NCI-H526 treated with DMSO at 0.1 percent for 48 hours (cell line): ENCODE measurements at regions not wholly inside any gene's neighbourhood (a gene's known extent, or its start where the extent isn't known, plus 50 kb on each side); places are given as distances from the start of the nearest gene placed in this dataset.

Experiments used
- DNase-seq: peaks from one replicate; lab custom pipeline; 2025; lab: John Stamatoyannopoulos, UW

DNA sequence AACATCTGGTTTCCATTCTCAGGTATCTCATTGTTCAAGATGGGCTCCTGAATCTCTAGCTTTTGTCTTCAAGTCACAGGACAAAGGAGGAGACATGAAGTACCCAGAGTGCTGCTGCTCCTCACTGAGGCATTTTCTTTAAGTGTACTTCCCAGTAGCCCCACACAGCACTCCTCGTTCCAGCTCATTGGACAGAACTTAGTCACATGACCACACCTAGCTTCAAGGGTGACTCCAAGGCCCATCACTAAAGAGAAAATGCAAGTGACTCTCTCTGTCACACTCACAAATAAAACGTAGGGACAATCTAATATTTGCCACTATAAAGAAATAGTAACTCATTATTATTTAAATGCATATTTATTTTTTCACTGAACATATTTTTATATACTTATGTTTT is 58.3 kb upstream of the NEUROD6 start:
- no peak for DNase-seq

DNA sequence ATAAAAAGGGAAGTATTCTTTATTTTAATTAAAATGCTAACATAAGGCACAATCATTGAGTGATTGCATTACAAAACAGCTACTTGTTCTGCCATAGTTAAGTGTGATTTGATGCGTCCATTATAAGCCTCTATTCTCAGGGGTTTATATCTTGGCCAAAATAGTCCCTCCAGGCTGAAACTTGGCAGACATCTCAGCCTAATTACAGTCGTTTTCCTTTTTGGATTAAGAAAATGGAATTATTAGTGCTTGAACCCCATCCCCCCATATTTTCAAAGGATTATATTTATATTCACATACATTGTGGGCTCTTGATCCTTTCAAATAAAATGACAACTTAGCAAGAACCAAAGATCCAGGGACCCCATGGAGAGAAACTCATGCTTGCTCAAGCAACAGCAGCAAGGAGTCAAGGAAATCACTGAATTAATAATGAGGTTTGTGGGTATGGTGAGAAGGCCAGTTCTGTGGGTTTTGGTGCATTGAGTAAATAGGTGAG is 66.7 kb upstream of the NEUROD6 start:
- DNase-seq = no peak

DNA sequence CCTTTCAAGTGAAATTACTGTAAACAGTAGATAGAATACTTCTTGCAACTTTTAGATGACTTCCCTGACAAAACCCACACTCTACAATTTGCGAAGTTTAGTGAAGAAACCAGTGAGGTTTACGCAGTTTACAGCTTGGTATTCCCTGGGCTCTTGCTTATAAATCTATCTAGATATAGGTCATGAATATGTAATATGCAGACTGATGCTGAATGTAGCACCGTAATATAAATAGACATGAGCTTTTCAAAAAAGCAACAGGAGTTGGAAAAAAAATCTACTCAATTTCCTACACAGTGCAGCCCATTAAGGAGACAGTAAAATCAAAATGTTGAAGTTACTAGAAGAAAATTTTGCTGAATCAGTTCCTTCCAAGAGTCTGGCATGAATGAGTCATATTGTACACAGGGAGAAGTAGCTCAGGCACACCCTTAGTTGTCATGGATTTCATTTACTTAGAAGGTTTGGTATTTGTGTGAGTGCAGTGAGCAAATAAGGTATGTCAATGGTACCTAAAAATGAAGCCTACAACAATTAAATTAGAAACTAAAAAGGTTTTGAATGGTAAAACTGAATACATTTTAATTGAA is 67.7 kb upstream of the NEUROD6 start:
- DNase-seq = no peak

DNA sequence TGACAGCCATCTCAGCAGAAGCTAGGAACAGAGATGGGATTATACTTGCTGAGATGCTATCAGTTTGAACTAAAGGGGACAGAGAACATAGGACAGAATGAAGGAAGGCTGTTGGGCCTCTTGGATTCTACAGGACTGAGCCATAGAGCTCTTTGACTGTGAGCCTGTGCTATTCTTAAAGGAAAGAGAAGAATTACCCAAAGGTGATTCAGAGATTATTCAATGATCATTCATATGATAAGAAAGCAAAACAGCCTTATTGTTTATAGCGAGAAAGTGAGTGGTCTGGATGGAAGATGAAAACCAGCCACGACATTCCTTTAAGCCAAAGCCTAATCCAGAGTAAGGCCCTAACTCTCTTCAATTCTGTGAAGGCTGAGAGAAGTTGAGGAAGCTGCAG is 69.7 kb upstream of the NEUROD6 start:
- DNase-seq = no peak

DNA sequence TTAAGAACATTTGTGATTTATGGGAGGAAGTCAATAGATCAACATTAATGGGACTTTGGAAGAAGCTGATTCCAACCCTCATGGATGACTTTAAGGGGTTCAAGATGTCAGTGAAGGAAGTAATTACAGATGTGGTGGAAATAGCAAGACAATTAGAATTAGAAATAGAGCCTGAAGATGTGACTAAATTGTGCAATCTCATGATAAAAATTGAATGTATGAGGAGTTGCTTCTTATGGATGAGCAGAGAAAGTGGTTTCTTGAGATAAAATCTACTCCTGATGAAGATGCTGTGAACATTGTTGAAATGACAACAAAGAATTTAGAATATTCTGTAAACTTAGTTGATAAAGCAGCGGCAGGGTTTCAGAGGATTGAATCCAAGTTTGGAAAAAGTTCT is 70.9 kb upstream of the NEUROD6 start:
- no peak for DNase-seq

DNA sequence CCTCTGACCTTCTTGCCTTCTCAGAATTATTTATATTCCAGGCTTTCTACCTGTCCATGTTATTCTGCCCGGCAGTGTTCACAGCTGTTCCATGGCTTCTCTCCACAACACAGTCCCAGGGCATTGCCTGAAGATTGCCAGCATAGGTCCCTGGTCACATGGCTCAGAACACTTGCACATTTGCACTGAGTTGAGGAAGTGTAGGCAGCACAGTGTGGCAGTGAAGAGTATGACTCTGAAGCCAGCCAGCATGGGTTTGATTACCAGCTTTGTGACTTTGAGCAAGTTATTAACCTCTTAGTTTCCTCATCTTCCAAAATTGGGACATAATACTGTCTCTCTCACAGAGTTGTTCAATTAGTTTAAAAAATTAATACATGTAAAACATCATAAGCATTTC is 73.2 kb upstream of the NEUROD6 start:
- DNase-seq = no peak

DNA sequence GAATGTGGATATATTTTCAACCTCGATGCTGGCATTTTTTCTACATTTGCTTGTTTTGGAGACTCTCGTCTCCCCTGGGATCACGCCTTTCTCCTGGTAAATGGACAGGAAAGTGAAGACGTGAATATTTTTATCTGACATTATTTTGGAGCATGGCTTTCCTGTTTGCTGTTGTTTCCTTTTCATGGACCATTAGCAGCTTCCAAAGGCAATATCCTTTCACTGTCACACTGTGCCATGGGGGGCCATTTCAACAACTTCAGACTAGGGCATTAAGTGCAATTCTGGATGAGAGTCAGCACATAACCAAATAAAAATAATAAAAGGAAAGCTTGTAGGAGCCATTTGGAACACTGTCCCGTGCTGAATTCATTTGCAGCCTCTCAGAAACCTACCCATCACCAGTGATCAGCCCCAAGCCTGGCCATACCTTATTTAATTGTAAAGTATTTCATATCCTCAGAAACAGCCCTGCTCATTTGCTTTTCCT is 75.9 kb upstream of the NEUROD6 start:
- DNase-seq = no peak

DNA sequence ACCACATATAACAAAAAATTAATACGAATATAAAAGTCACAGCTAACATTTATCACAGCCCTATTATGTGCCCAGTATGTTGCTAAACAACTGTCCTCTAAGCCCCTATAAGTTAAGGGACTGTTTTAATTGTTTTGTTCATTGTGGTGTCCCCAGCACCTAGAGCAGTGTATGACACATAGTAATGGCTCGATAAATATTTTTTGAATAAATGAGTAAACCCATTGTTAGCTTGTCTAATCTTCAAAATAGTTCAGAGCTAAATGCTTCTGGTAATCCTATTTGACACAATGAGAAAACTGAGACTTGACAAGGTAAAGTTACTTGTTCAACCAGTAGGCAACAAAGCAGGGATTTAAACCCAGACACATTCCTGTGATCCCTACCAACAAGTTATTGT is 78.4 kb upstream of the NEUROD6 start:
- DNase-seq = no peak

DNA sequence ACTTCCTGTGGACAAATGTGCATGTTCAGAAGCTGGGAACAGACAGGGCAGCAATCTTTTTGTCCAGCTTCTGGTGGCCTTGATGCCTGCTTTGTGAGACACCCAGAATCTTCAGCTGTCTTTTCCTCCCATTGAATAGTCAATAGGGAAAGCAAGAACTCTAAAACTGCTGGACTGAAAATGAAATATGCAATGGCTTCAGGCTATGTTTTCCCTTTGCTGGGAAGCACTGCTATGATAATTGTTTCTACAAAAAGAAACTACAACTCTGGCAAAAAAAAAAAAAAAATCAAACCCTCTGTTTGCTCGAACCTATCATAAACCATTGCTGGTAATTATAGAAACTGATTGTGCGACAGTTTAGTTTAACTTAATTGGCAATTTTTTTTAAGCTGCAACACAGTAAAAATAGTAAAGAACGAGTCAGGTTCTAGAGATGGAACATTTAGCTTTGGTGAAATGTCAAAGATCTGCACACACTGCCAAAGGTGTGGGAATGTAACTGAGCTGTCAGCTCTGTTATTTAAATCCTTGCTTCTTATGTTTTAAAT is 79.1 kb upstream of the NEUROD6 start:
- DNase-seq = no peak

DNA sequence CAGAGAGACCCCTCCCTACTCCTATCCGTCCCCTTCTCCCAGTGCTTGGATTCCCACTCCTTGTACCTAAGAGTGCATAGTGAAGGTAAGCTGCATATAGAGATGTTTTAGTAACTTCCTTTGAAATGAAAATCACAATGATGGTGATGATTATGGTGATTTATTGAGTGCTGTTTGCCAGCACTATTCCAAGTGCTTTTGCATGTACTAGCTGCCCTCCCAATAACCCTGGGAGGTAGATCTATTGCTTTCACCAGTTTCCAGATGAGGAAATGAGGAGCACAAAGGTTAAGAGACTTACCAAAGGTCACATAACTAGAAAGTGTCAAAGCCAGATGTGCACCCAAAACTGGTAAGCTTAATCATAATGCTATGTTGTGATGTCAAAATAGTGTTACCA is 80.4 kb upstream of the NEUROD6 start:
- no peak for DNase-seq

DNA sequence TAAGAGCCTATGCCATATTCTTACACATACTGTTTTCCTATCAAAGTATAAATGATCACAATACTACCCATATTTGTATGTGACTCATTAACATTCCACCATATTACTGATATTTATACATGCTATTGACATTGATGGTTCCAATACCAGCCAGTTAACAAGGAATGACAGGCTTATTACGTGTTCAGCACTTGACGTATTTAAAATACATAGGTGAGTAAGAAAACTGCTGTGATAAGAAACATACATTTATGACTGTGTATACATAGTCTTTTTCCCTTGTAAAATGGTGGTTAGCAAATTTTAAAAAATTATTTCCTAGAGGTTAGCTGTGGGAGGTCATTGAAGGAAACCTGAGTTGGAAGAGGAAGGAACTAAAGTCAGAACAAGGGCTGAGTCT is 81.1 kb upstream of the NEUROD6 start:
- no peak for DNase-seq

DNA sequence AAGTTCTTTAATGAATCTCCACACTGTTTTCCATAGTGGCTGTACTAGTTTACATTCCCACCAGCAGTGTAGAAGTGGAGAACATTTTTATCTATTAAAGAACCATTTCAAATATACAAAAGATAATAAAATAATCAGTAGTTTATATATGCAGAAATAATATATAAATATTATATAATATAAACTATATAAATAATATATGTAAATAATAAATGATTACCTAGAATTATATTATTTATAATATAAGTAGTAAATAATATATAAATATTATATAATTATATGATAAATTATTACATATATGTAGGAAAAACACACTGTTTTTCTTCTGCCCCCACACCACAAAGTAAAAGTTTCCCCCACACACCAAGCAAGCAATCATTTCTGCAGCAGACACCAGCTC is 83.5 kb upstream of the NEUROD6 start:
- no peak for DNase-seq

DNA sequence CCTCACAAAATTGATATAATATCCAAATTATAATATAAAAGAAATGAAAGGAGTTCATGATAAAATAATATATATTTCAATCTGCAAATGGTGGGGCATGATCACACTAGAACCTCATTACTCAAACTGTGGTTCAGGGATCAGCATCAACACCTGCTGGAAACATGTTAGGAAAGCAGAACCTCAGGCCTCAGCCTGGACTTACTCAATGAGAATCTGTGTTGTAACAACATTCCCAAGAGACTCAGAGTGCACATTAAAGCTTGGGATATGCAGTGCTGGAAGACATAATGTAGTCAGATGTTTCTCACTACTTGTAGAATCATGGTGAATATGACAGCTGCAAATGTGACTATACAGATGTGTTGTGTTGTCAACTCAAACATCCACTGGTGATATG is 81.7 kb upstream of the ITPRID1 start:
- peak; percentile 89 for DNase-seq

DNA sequence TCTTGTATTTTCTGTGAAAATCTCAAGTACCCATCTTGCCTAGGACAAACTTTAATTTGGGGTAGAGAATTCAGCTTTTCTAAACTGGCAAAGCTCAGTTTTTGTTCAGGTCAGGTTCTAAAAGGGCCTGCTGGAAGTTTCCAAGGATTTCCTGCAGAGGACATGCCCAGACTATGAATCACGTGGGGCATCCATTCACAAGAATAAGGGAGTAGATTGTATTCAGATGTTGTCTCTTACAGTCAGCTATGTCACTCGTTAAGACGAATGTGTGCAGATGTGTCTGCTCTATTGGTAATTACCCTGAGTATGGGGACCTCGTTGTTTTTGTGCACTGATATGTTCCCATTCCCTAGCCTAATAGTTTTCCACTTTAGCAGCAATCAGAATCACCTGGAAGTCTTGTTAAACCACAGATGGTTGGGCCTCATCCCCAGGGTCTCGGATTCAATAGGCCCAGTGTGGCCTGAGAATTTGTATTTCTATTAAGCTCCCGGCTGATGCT is 81.0 kb upstream of the ITPRID1 start:
- DNase-seq = peak; percentile 71

DNA sequence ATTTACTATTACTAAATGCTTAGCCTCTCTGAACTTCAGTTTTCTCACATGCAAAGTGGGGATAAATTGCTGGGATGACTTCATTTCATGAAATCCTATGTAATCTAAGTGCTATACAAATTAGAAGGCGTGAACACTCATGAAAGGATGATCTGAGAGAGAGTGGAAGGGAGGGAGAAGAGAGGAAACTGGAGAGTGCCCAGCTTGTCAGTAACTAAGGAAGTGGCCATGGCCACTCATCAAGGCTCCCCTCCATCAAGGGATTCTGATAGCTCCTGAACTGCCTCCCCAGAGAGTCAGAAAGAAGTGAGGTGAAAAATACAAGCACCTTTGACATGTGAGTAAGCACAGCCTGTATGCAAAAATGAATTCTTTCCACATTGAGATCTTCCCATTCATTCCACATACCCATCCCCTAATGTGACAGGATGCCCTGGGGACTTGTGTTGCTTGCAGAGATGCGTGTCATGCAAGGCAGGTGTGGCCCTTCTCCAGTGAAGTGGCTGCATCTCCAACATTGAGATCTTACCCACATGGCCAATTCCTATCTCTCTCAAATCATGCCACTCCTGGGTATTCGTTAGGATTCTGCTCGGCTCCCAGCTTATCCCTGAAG is 76.5 kb upstream of the ITPRID1 start:
- peak; percentile 84 for DNase-seq

DNA sequence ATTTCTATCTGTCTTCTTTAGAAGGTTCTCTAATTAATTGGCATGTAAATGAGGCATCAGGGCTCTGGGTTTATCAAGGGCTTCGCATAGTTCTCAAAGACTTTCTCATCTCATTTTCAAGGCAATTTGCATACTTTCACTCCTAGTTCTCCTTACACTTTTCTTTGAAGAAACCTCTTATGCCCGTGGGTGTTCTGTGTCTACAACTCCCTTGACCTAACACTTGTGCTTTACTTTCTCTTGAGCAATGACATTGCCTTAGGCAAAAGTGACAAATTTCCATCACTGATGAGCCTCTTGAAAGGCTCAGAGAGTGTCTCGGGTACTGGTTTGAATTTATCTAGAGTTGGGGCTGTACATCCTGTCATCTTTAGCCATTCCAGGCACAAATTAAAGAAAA is 74.7 kb upstream of the ITPRID1 start:
- DNase-seq = no peak

DNA sequence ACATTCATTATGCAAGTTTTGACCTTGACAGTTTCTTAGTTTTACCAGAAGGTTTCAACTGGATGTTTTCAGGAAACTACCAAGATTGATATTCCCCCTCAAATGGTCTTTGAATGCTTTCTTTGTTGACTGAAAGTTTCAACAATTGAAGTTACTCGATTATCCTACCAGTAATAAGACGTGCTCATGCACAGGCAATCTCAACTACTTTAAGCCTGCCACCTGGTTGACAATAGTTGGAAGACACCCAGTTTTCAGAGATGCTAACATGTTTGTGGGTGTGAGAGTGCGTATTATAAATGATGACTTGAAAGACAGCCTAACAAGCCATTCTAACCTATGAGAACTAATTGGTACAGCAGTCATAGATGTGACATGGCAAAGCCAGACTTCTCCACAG is 73.4 kb upstream of the ITPRID1 start:
- DNase-seq = no peak

DNA sequence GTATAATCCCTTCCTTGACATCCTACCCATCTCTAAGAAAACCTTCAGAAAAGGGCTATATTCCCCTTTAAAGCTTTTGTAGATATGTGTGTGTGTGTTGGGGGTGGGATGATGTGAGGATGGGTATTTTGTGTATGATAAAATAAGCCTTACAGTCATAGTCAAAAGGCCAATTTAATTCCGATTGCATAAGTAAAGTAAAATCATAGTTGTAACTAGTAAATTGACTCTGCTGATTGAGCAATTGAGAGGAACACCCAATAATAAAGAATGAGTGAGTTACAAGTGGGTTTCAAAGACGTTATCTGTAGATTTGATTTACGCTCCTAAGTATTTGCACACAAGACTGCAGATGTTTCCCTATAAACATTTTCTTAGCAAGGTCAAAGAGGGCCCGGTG is 71.3 kb upstream of the ITPRID1 start:
- DNase-seq = no peak

DNA sequence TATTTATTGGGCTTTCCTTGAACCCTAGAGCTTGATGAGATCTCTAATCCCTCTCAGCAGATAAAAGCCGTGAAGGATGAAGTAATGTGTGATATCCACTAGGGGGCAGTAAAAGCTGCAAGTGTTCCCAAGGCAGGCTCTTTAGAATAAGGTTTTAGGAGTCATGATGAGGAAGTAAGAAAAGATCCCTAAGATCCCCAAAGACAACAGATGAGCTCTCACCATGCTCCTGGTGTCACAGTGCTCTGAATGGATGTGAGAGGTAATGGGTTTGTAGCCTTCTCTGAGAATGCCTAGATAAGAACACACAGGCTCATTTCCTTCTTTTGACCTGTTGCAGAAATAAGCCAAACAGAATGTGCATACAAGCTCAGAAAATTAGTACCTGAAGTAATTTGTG is 70.4 kb upstream of the ITPRID1 start:
- DNase-seq = peak; percentile 52

DNA sequence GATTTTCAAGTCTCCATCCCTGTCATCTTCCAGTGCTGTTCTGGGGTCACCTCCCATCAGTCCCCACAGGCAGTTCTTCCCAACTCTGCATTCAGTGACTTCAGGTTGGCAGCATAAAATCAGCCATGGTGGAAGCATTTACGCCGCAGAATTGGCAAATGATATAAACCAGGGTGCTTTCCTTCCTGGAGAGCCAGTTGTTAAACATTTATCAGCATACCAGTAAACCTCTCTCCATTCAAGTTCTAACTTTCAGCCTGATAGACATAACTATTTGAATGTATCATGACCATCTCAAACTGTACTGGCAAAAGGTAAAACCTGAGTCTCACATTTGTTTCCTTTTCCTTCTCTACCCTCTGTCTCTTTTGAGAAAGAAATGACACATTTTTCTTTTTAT is 69.7 kb upstream of the ITPRID1 start:
- DNase-seq = no peak

DNA sequence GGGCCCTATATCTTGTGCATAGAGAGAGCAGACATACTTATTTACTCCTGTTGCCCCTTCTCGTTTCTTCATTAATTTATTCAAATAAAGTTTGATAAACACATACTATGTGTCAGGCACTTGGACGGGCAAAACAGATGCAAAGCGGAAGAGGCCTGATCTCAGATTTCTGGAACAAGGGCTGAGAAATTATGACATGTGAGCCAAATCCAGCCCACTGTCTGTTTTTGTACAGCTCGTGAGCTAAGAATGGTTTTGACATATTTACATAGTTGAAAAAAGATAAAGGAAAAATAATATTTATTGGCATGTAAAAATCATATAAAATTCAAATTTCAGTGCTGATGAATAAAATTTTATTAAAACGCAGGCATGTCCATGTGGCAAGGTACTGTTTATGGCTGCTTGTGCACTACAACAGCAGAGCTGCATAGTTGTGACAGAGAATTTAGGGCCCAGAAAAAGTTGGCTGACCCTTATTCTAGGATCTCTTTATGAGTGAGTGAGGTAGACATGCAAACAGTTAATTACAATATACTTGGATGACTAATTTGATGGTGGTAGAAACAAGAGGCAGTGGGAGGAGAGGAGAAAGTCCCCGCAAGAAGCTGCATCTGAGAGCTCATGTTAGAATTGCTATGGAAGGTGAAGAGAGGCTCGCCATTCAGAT is 68.1 kb upstream of the ITPRID1 start:
- peak; percentile 42 for DNase-seq

DNA sequence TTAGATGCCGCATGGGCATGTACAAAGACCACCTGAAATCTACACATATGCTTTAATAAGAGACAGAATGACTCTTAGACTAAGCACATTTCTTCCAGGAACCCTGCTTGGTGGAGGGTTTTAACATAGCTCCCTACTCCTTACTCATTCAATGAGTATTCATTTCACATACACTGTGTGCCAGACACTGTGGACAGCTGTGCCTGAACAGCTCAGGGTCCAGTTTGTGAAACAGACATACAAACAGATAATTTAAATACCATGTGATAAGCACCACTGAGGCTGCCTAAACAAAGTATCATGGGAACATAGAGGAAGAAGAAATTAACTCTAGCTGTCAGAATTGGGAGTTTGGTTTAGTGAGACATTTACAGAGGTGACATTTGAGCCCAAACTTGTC is 65.2 kb upstream of the ITPRID1 start:
- no peak for DNase-seq

DNA sequence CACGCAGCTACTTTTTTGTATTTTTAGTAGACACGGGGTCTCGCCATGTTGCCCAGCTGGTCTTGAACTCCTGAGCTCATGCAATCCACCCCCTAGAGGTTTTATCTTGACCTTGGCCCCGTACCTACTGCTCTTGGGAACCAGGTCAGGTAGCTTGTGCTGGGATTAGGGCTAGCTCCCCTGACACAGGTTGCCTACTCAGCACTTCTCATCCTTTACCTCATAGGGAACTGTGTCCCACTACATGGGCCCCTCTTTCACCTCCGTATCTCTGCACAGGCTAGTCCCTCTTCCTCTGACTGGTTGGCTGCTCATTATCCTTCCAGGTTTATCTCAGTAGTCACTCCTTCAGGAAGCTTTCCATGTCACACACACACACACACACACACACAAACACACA is 58.0 kb upstream of the ITPRID1 start:
- no peak for DNase-seq
